ENCODE measurements at regions not wholly inside any gene's neighbourhood (a gene's known extent, or its start where the extent isn't known, plus 50 kb on each side); places are given as distances from the start of the nearest gene placed in this dataset.

DNA sequence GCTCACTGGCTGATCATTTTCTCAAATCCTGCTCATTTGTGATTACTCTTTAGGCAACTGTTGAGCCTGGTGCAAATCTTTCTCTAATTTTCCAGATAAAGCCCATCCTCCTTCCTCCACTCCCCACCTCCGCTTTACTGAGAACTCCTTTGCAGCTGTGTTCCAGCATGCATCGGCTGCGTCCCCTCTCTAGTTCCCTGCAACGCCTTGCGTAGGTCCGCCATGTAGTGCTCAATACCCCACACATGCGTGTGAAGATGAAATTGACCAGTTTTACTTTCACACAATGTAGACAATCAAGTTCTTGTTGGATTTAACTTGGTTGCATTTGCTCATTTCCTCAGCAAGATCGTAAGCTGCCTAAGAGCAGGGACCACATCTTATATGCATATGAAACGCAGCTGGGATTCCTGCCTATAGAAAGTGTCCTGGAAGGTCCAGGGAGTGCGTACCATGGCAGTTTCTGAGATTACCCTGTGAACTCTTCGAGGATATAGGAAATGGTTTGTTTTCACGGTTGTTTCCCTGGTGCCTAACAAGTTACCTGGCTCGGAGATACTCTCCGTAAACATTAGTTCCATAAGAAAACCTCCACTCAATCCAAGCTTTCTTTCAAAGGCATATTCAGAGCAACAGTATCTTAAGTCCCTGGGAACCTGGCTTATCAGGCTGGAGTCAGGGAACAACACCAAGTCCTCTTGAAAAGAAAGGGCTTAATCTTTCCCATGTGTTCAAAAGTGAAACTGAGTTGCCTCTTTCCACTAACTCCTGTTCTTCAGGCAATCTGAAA is 766.4 kb upstream of the ID2 start:
- no peak for DNase-seq

- DNase-seq = no peak
Observed at GRCh38 chr2:7916670-7917069, 765.2 kb upstream of the ID2 start.

- no peak for DNase-seq
Observed at GRCh38 chr2:7919510-7919909, 762.3 kb upstream of the ID2 start.

GRCh38 chr2:7924023-7924762 is 757.7 kb upstream of the ID2 start:
- no peak for DNase-seq

DNA sequence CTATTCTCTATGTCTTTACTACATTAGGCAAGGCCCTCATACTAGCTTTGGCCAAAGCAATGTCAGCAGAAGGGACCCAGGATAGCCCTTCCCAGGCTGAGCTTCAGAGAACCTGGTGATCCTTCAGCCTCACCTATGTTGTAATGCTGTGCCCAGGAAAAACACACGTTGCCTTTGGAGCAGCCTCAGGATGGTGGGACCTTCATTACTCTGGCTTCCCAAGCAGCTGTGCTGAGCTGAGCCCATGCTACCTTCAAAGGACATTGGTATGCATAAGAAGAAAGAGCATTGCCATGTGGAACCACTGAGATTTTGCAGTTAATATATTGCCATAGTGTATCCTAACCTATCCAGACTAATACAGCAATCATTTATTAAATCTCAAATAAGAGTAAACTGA is 756.4 kb upstream of the ID2 start:
- DNase-seq = no peak

GRCh38 chr2:7927691-7928090 is 754.2 kb upstream of the ID2 start:
- no peak for DNase-seq

DNA sequence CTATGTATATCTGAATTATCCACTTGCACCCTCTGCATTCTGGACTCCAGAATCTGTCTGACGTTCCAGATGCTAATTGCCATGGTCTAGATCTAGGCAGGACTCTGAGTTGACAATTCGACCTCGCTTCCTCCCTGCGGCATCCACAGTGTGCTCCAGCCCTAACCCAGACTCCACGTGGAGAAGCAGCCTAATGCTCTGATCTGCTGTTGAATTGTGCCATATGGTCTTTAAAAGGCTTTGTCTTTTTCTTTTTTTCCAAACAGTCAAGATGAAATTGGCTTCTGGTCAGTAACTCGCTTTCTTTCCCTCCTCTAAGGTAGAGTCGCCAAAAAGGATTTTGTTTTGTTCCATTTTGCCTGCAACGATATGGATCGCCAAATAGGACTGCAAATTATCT is 752.6 kb upstream of the ID2 start:
- no peak for DNase-seq

- DNase-seq = no peak
Observed at GRCh38 chr2:7930800-7931635, 750.8 kb upstream of the ID2 start.

GRCh38 chr2:7931808-7932207 is 750.0 kb upstream of the ID2 start:
- no peak for DNase-seq

- no peak for DNase-seq
Observed at GRCh38 chr2:7933672-7934071, 748.2 kb upstream of the ID2 start.

GRCh38 chr2:7934476-7934875 is 747.4 kb upstream of the ID2 start:
- DNase-seq = no peak

- DNase-seq = no peak
Observed at GRCh38 chr2:7937082-7937481, 744.8 kb upstream of the ID2 start.

GRCh38 chr2:7940723-7941122 is 741.1 kb upstream of the ID2 start:
- DNase-seq = no peak

DNA sequence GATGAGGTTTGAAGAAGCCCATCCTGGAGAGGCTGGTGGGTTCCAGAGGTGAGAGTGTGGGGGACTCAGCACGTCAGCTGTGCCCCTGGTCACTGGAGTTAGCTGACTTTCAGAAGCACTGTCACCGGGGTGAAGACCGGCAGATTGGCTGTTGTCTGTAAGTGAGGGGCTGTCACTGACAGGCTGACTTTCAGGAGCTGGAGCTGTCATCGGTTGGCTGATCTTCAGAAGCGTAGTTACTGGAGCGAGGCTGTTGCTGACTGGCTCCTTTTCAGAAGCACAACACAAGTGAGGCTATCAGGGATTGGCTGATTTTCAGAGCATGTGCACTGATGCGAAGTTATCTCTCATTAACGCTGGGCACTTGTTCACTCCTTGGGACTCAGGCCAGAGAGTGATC is 738.4 kb upstream of the ID2 start:
- DNase-seq = no peak

DNA sequence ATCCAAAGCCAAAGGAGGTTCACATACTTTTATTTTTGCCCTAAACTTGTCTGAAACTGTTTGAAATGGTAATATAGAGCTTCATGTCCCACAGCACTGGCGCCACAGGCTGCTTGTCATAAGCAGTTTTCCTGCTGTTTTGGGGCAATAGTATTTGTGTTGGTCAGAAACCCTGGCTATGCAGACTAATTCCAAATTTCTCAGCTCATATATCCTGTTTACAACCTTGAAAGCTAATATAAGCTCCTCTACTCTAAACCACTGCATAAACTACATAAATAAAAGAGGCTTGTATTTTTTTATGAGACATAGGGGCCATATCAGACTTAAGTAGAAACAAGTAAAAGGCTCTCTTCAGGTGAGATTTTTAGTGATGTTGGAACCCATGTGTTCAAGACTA is 736.8 kb upstream of the ID2 start:
- no peak for DNase-seq

GRCh38 chr2:7950035-7950612 is 731.7 kb upstream of the ID2 start:
- no peak for DNase-seq

DNA sequence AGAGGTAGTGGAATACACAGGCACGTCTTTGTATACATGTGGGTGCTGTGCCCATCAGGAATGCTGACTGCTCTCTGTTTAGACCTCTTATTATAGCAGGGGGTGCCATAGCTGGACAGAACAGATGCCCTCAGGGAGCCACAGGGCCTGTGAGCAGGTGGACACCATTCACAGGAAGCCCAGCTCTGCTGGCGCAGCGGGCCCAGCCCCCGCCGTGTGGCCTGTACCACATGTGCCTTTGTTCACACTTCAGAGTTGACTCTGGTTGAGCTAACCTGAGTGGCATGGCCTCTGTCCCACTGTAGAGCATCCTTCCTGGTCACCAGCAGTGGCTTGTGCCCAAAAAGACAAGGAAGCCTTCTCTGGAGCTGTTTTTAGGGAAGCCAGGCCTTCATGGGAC is 730.9 kb upstream of the ID2 start:
- no peak for DNase-seq

- no peak for DNase-seq
Observed at GRCh38 chr2:7951490-7951889, 730.4 kb upstream of the ID2 start.

GRCh38 chr2:7952046-7952745 is 729.7 kb upstream of the ID2 start:
- no peak for DNase-seq

GRCh38 chr2:7953195-7953594 is 728.7 kb upstream of the ID2 start:
- DNase-seq = no peak

- DNase-seq = no peak
Observed at GRCh38 chr2:7954234-7954633, 727.6 kb upstream of the ID2 start.

DNA sequence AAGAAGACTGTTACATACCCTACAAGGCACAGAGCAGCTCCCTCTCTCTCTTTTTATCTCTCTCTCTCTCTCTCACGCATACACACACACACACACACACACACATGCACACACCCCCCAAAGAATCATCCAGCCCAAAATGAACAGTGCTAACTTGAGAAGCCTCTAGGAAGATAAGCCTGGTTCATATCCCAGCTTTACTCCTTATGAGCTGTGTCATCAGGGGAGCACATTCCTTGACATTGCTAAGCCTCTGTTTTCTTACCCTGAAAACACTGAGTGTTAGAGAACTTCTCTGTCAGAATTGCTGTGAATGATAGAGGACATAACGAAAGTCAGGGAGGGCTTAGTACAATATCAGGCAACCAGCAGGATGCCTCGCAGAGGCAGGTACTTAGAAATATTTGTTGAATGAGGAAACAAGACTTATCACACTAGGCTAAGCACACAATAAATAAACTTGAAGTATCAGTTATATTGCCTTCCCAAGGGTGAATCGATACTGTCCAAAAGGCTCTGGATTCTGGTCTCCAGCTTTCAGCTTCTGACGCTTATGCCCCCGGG is 725.6 kb upstream of the ID2 start:
- DNase-seq = no peak
